ENCODE measurements at regions not wholly inside any gene's neighbourhood (a gene's known extent, or its start where the extent isn't known, plus 50 kb on each side); places are given as distances from the start of the nearest gene placed in this dataset.

- no peaks in the 10 kb centered on the region for H3K27me3 ChIP-seq (ENCODE audit: control insufficient read depth in 2 of 2, insufficient read depth in 2 of 2, low read length in 2 of 2)
- no peak overlapping the region for H3K9ac ChIP-seq (ENCODE audit: low read depth in 1 of 2, low read length in 2 of 2)
- no peak overlapping the region for H3K4me3 ChIP-seq (ENCODE audit: low read length in 2 of 2)
- no peaks in the 10 kb centered on the region for H3K9me3 ChIP-seq (ENCODE audit: control insufficient read depth in 2 of 2, low read length in 2 of 2)
- H3K4me1 ChIP-seq (ENCODE audit: control insufficient read depth in 2 of 2, insufficient read depth in 2 of 2, low read length in 2 of 2) = no peaks in the 10 kb centered on the region
- no peaks in the 10 kb centered on the region for H3K36me3 ChIP-seq (ENCODE audit: control insufficient read depth in 2 of 2, insufficient read depth in 2 of 2, low read length in 2 of 2)
- H3K27ac ChIP-seq (ENCODE audit: low read depth in 2 of 2, low read length in 2 of 2) = no peak overlapping the region
Measured at GRCh38 chr17:14919631-14920213, 345.4 kb downstream of the PMP22 start.

- Histone ChIP-seq H3K4me1 (ENCODE audit: control insufficient read depth in 2 of 2, insufficient read depth in 2 of 2, low read length in 2 of 2) (no peaks in the 10 kb centered on the region), H3K27me3 (ENCODE audit: control insufficient read depth in 2 of 2, insufficient read depth in 2 of 2, low read length in 2 of 2) (no peaks in the 10 kb centered on the region), H3K9ac (ENCODE audit: low read depth in 1 of 2, low read length in 2 of 2) (no peak overlapping the region), H3K9me3 (ENCODE audit: control insufficient read depth in 2 of 2, low read length in 2 of 2) (no peaks in the 10 kb centered on the region), H3K36me3 (ENCODE audit: control insufficient read depth in 2 of 2, insufficient read depth in 2 of 2, low read length in 2 of 2) (no peaks in the 10 kb centered on the region), H3K4me3 (ENCODE audit: low read length in 2 of 2) (no peak overlapping the region), H3K27ac (ENCODE audit: low read depth in 2 of 2, low read length in 2 of 2) (no peak overlapping the region)
Measured at GRCh38 chr17:14919094-14919493, 346.0 kb downstream of the PMP22 start.

- Histone ChIP-seq H3K27me3 (ENCODE audit: control insufficient read depth in 2 of 2, insufficient read depth in 2 of 2, low read length in 2 of 2) (no peaks in the 10 kb centered on the region), H3K9ac (ENCODE audit: low read depth in 1 of 2, low read length in 2 of 2) (no peak overlapping the region), H3K27ac (ENCODE audit: low read depth in 2 of 2, low read length in 2 of 2) (no peak overlapping the region), H3K4me3 (ENCODE audit: low read length in 2 of 2) (no peak overlapping the region), H3K4me1 (ENCODE audit: control insufficient read depth in 2 of 2, insufficient read depth in 2 of 2, low read length in 2 of 2) (no peaks in the 10 kb centered on the region), H3K36me3 (ENCODE audit: control insufficient read depth in 2 of 2, insufficient read depth in 2 of 2, low read length in 2 of 2) (no peaks in the 10 kb centered on the region), H3K9me3 (ENCODE audit: control insufficient read depth in 2 of 2, low read length in 2 of 2) (no peaks in the 10 kb centered on the region)
Measured at GRCh38 chr17:14918540-14918939, 346.6 kb downstream of the PMP22 start.

GRCh38 chr17:14910916-14911315 is 354.2 kb downstream of the PMP22 start:
- no peaks in the 10 kb centered on the region for H3K36me3 ChIP-seq (ENCODE audit: control insufficient read depth in 2 of 2, insufficient read depth in 2 of 2, low read length in 2 of 2)
- no peaks in the 10 kb centered on the region for H3K4me1 ChIP-seq (ENCODE audit: control insufficient read depth in 2 of 2, insufficient read depth in 2 of 2, low read length in 2 of 2)
- H3K27me3 ChIP-seq (ENCODE audit: control insufficient read depth in 2 of 2, insufficient read depth in 2 of 2, low read length in 2 of 2) = no peaks in the 10 kb centered on the region
- no peak overlapping the region for H3K4me3 ChIP-seq (ENCODE audit: low read length in 2 of 2)
- no peak overlapping the region for H3K27ac ChIP-seq (ENCODE audit: low read depth in 2 of 2, low read length in 2 of 2)
- H3K9me3 ChIP-seq (ENCODE audit: control insufficient read depth in 2 of 2, low read length in 2 of 2) = no peaks in the 10 kb centered on the region
- no peak overlapping the region for H3K9ac ChIP-seq (ENCODE audit: low read depth in 1 of 2, low read length in 2 of 2)

GRCh38 chr17:14904386-14904785 is 360.7 kb downstream of the PMP22 start:
- Histone ChIP-seq H3K27me3 (ENCODE audit: control insufficient read depth in 2 of 2, insufficient read depth in 2 of 2, low read length in 2 of 2) (no peaks in the 10 kb centered on the region), H3K4me1 (ENCODE audit: control insufficient read depth in 2 of 2, insufficient read depth in 2 of 2, low read length in 2 of 2) (no peaks in the 10 kb centered on the region), H3K9me3 (ENCODE audit: control insufficient read depth in 2 of 2, low read length in 2 of 2) (no peaks in the 10 kb centered on the region), H3K36me3 (ENCODE audit: control insufficient read depth in 2 of 2, insufficient read depth in 2 of 2, low read length in 2 of 2) (no peaks in the 10 kb centered on the region), H3K27ac (ENCODE audit: low read depth in 2 of 2, low read length in 2 of 2) (no peak overlapping the region), H3K9ac (ENCODE audit: low read depth in 1 of 2, low read length in 2 of 2) (no peak overlapping the region), H3K4me3 (ENCODE audit: low read length in 2 of 2) (no peak overlapping the region)

GRCh38 chr17:14903854-14904253 is 361.3 kb downstream of the PMP22 start:
- Histone ChIP-seq H3K9me3 (ENCODE audit: control insufficient read depth in 2 of 2, low read length in 2 of 2) (no peaks in the 10 kb centered on the region), H3K27me3 (ENCODE audit: control insufficient read depth in 2 of 2, insufficient read depth in 2 of 2, low read length in 2 of 2) (no peaks in the 10 kb centered on the region), H3K9ac (ENCODE audit: low read depth in 1 of 2, low read length in 2 of 2) (no peak overlapping the region), H3K27ac (ENCODE audit: low read depth in 2 of 2, low read length in 2 of 2) (no peak overlapping the region), H3K4me1 (ENCODE audit: control insufficient read depth in 2 of 2, insufficient read depth in 2 of 2, low read length in 2 of 2) (no peaks in the 10 kb centered on the region), H3K4me3 (ENCODE audit: low read length in 2 of 2) (no peak overlapping the region), H3K36me3 (ENCODE audit: control insufficient read depth in 2 of 2, insufficient read depth in 2 of 2, low read length in 2 of 2) (no peaks in the 10 kb centered on the region)

- Histone ChIP-seq H3K27ac (ENCODE audit: low read depth in 2 of 2, low read length in 2 of 2) (no peak overlapping the region), H3K27me3 (ENCODE audit: control insufficient read depth in 2 of 2, insufficient read depth in 2 of 2, low read length in 2 of 2) (no peaks in the 10 kb centered on the region), H3K4me3 (ENCODE audit: low read length in 2 of 2) (no peak overlapping the region), H3K9ac (ENCODE audit: low read depth in 1 of 2, low read length in 2 of 2) (no peak overlapping the region), H3K4me1 (ENCODE audit: control insufficient read depth in 2 of 2, insufficient read depth in 2 of 2, low read length in 2 of 2) (no peaks in the 10 kb centered on the region), H3K36me3 (ENCODE audit: control insufficient read depth in 2 of 2, insufficient read depth in 2 of 2, low read length in 2 of 2) (no peaks in the 10 kb centered on the region), H3K9me3 (ENCODE audit: control insufficient read depth in 2 of 2, low read length in 2 of 2) (no peaks in the 10 kb centered on the region)
Measured at GRCh38 chr17:14902803-14903202, 362.3 kb downstream of the PMP22 start.

GRCh38 chr17:14902297-14902696 is 362.8 kb downstream of the PMP22 start:
- Histone ChIP-seq H3K4me3 (ENCODE audit: low read length in 2 of 2) (no peak overlapping the region), H3K27me3 (ENCODE audit: control insufficient read depth in 2 of 2, insufficient read depth in 2 of 2, low read length in 2 of 2) (no peaks in the 10 kb centered on the region), H3K27ac (ENCODE audit: low read depth in 2 of 2, low read length in 2 of 2) (no peak overlapping the region), H3K4me1 (ENCODE audit: control insufficient read depth in 2 of 2, insufficient read depth in 2 of 2, low read length in 2 of 2) (no peaks in the 10 kb centered on the region), H3K9ac (ENCODE audit: low read depth in 1 of 2, low read length in 2 of 2) (no peak overlapping the region), H3K9me3 (ENCODE audit: control insufficient read depth in 2 of 2, low read length in 2 of 2) (no peaks in the 10 kb centered on the region), H3K36me3 (ENCODE audit: control insufficient read depth in 2 of 2, insufficient read depth in 2 of 2, low read length in 2 of 2) (no peaks in the 10 kb centered on the region)

GRCh38 chr17:14901376-14901775 is 363.8 kb downstream of the PMP22 start:
- H3K4me3 ChIP-seq (ENCODE audit: low read length in 2 of 2) = no peak overlapping the region
- no peak overlapping the region for H3K9ac ChIP-seq (ENCODE audit: low read depth in 1 of 2, low read length in 2 of 2)
- H3K27me3 ChIP-seq (ENCODE audit: control insufficient read depth in 2 of 2, insufficient read depth in 2 of 2, low read length in 2 of 2) = no peaks in the 10 kb centered on the region
- H3K9me3 ChIP-seq (ENCODE audit: control insufficient read depth in 2 of 2, low read length in 2 of 2) = no peaks in the 10 kb centered on the region
- H3K27ac ChIP-seq (ENCODE audit: low read depth in 2 of 2, low read length in 2 of 2) = no peak overlapping the region
- H3K4me1 ChIP-seq (ENCODE audit: control insufficient read depth in 2 of 2, insufficient read depth in 2 of 2, low read length in 2 of 2) = no peaks in the 10 kb centered on the region
- no peaks in the 10 kb centered on the region for H3K36me3 ChIP-seq (ENCODE audit: control insufficient read depth in 2 of 2, insufficient read depth in 2 of 2, low read length in 2 of 2)

GRCh38 chr17:14886200-14886739 is 378.9 kb downstream of the PMP22 start:
- Histone ChIP-seq H3K36me3 (ENCODE audit: control insufficient read depth in 2 of 2, insufficient read depth in 2 of 2, low read length in 2 of 2) (no peaks in the 10 kb centered on the region), H3K9ac (ENCODE audit: low read depth in 1 of 2, low read length in 2 of 2) (no peak overlapping the region), H3K4me3 (ENCODE audit: low read length in 2 of 2) (no peak overlapping the region), H3K4me1 (ENCODE audit: control insufficient read depth in 2 of 2, insufficient read depth in 2 of 2, low read length in 2 of 2) (no peaks in the 10 kb centered on the region), H3K9me3 (ENCODE audit: control insufficient read depth in 2 of 2, low read length in 2 of 2) (peaks cover 3 to 12% of the 10 kb centered on the region in 2 donors), H3K27me3 (ENCODE audit: control insufficient read depth in 2 of 2, insufficient read depth in 2 of 2, low read length in 2 of 2) (no peaks in the 10 kb centered on the region), H3K27ac (ENCODE audit: low read depth in 2 of 2, low read length in 2 of 2) (no peak overlapping the region)
